GM21423 (cell line): ENCODE measurements at regions not wholly inside any gene's neighbourhood (a gene's known extent, or its start where the extent isn't known, plus 50 kb on each side); places are given as distances from the start of the nearest gene placed in this dataset.
"Not testable (repeated sequence)": the region's sequence is repeated elsewhere in the genome, so short reads cannot be mapped to it uniquely, and the experiment has no call there.

Experiments
- ATAC-seq: cut with Tn5 transposase; IDR thresholded peaks from one replicate; pipeline ENCODE4 v1.9.1; 2021; ENCODE audit warnings: mild to moderate bottlenecking, moderate library complexity; ENCODE audit not compliant: unreplicated experiment

GRCh38 chr17:77036841-77037381 is 103.9 kb upstream of the SEC14L1 start:
- ATAC-seq, result no peak

- no peak for ATAC-seq
Measured at GRCh38 chr17:77037943-77038342, 102.8 kb upstream of the SEC14L1 start.

- ATAC-seq, result no peak
Measured at GRCh38 chr17:77038884-77039555, 101.7 kb upstream of the SEC14L1 start.

GRCh38 chr17:77042476-77043231 is 98.1 kb upstream of the SEC14L1 start:
- no peak for ATAC-seq

- ATAC-seq, result no peak
Measured at GRCh38 chr17:77045441-77046041, 95.2 kb upstream of the SEC14L1 start.

GRCh38 chr17:77049440-77049839 is 91.3 kb upstream of the SEC14L1 start:
- ATAC-seq, result no peak

GRCh38 chr17:77050901-77051300 is 89.9 kb upstream of the SEC14L1 start:
- not testable (repeated sequence) for ATAC-seq

- ATAC-seq, result no peak
Measured at GRCh38 chr17:77054936-77055335, 85.8 kb upstream of the SEC14L1 start.

- no peak for ATAC-seq
Measured at GRCh38 chr17:77055453-77055852, 85.3 kb upstream of the SEC14L1 start.

GRCh38 chr17:77058016-77058415 is 82.8 kb upstream of the SEC14L1 start:
- no peak for ATAC-seq

GRCh38 chr17:77061669-77062068 is 79.1 kb upstream of the SEC14L1 start:
- ATAC-seq, result no peak

- no peak for ATAC-seq
Measured at GRCh38 chr17:77064598-77064997, 76.2 kb upstream of the SEC14L1 start.

- ATAC-seq, result no peak
Measured at GRCh38 chr17:77066165-77066564, 74.6 kb upstream of the SEC14L1 start.

- ATAC-seq, result not testable (repeated sequence)
Measured at GRCh38 chr17:77066726-77067409, 73.9 kb upstream of the SEC14L1 start.

GRCh38 chr17:77068915-77069314 is 71.9 kb upstream of the SEC14L1 start:
- no peak for ATAC-seq

- ATAC-seq, result no peak
Measured at GRCh38 chr17:77070888-77071279, 69.9 kb upstream of the SEC14L1 start.

GRCh38 chr17:77071925-77072490 is 68.8 kb upstream of the SEC14L1 start:
- ATAC-seq, result no peak

- no peak for ATAC-seq
Measured at GRCh38 chr17:77072670-77073069, 68.1 kb upstream of the SEC14L1 start.

GRCh38 chr17:77074681-77075080 is 66.1 kb upstream of the SEC14L1 start:
- ATAC-seq, result no peak

- no peak for ATAC-seq
Measured at GRCh38 chr17:77076124-77076830, 64.5 kb upstream of the SEC14L1 start.
